ENCODE measurements at regions not wholly inside any gene's neighbourhood (a gene's known extent, or its start where the extent isn't known, plus 50 kb on each side); places are given as distances from the start of the nearest gene placed in this dataset.
"Not testable (repeated sequence)": the region's sequence is repeated elsewhere in the genome, so short reads cannot be mapped to it uniquely, and the experiment has no call there.

DNA sequence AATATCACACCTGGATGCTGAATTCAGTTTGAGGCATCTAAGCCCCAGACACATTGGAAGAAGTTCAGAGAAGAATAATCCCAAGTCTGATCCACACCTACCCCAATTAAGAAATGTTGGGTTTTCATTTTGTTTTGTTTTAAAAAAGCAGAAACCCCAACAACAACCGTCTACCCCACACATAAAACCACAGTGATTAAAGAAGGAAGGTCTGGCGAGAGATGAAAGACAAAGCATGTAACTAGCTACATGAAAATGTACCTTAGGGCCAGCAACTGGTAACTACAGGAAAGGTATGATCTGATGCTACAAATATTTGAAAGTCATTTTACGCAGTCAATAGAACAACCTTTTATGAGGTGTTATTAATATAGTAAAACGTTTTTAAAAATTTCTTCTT, 1112.3 kb downstream of the GATA3 start:
- H3K27ac ChIP-seq (ENCODE audit: low read length), result no peak overlapping the region
- DNase-seq, result no peak
- no peak overlapping the region for H3K4me3 ChIP-seq (ENCODE audit: low read length)
- no peak overlapping the region for H2AFZ ChIP-seq (ENCODE audit: low read length)
- H3K9ac ChIP-seq (ENCODE audit: low read length), result no peak overlapping the region
- H3K9me2 ChIP-seq (replicated peaks; ENCODE audit: insufficient read depth, low read length), result no peaks in the 10 kb centered on the region
- H3K4me2 ChIP-seq (ENCODE audit: low read depth, low read length, poor library complexity, severe bottlenecking), result no peak overlapping the region
- no peaks in the 10 kb centered on the region for H3K79me2 ChIP-seq (ENCODE audit: low read length)
- no peaks in the 10 kb centered on the region for H3K36me3 ChIP-seq (ENCODE audit: insufficient read depth, low read length)
- no peaks in the 10 kb centered on the region for H3K9me3 ChIP-seq (ENCODE audit: low read length)
- H4K20me1 ChIP-seq (ENCODE audit: insufficient read depth, low read depth, low read length), result no peaks in the 10 kb centered on the region
- H3K4me1 ChIP-seq (ENCODE audit: low read length), result no peaks in the 10 kb centered on the region
- 0 out of 2 replicates have a peak, but pooled peaks cover 2% of the 10 kb centered on the region for H3K27me3 ChIP-seq (ENCODE audit: low read length)

DNA sequence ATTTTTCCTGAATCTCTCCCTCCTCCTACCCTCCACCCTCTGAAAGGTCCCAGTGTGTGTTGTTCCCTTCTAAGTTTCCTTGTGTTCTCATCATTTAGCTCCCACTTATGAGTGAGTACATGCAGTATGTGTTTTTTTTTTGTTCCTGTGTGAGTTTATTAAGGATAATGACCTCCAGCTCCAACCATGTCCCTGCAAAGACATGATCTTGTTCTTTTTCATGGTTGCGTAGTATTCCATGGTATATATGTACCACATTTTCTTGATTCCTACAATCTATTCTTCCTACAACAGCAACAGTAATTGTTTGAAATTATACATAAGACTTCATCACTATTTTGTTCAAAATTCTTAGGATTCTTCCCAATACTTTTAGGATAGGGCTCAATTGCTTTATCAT, 1117.8 kb downstream of the GATA3 start:
- Histone ChIP-seq H3K9me3 (ENCODE audit: low read length) (no peaks in the 10 kb centered on the region), H3K27me3 (ENCODE audit: low read length) (no peaks in the 10 kb centered on the region), H3K4me3 (ENCODE audit: low read length) (no peak overlapping the region), H2AFZ (ENCODE audit: low read length) (no peak overlapping the region), H3K4me1 (ENCODE audit: low read length) (no peaks in the 10 kb centered on the region), H4K20me1 (ENCODE audit: insufficient read depth, low read depth, low read length) (no peaks in the 10 kb centered on the region), H3K9me2 (replicated peaks; ENCODE audit: insufficient read depth, low read length) (no peaks in the 10 kb centered on the region), H3K4me2 (ENCODE audit: low read depth, low read length, poor library complexity, severe bottlenecking) (no peak overlapping the region), H3K9ac (ENCODE audit: low read length) (no peak overlapping the region), H3K36me3 (ENCODE audit: insufficient read depth, low read length) (no peaks in the 10 kb centered on the region), H3K79me2 (ENCODE audit: low read length) (no peaks in the 10 kb centered on the region), H3K27ac (ENCODE audit: low read length) (no peak overlapping the region)
- no peak for DNase-seq

DNA sequence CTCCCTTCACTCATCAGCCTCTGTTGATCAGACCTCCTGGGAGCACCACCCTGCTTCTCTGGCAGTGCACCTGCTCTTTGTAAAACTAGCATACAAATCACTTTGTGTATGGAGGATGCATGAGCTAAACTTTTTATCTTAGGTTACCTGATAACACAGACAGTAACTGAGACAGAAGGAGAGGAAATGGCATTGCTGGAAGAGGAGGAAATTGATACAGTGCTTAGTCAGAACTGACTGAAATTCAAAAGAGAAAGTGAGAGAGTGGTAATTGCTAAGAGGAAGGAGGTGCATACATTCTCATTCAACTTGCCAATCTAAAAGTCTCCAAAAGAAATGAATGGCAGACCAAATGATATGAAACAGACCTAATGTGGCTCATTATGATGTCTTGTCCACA, 1120.7 kb downstream of the GATA3 start:
- no peaks in the 10 kb centered on the region for H3K4me1 ChIP-seq (ENCODE audit: low read length)

DNA sequence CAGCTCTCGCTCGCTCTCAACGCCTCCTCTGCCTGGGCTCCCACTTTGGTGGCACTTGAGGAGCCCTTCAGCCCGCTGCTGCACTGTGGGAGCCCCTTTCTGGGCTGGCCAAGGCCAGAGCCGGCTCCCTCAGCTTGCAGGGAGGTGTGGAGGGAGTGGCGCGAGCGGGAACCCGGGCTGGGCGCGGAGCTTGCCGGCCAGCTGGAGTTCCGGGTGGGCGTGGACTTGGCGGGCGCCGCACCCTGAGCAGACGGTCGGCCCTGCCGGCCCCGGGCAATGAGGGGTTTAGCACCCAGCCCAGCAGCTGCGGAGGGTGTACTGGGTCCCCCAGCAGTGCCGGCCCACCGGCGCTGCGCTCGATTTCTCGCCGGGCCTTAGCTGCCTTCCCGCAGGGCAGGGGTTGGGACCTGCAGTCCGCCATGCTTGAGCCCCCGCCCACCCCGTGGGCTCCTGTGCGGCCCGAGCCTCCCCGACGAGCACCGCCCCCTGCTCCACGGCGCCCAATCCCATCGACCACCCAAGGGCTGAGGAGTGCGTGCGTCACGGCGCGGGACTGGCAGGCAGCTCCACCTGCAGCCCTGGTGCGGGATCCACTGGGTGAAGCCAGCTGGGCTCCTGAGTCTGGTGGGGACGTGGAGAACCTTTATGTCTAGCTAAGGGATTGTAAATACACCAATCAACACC, 1128.9 kb downstream of the GATA3 start:
- H3K27ac ChIP-seq (ENCODE audit: low read length); H3K4me2 ChIP-seq (ENCODE audit: low read depth, low read length, poor library complexity, severe bottlenecking); H3K79me2 ChIP-seq (ENCODE audit: low read length); H3K9me2 ChIP-seq (replicated peaks; ENCODE audit: insufficient read depth, low read length); H3K36me3 ChIP-seq (ENCODE audit: insufficient read depth, low read length); H3K4me3 ChIP-seq (ENCODE audit: low read length); DNase-seq; H3K9ac ChIP-seq (ENCODE audit: low read length); H2AFZ ChIP-seq (ENCODE audit: low read length); H3K9me3 ChIP-seq (ENCODE audit: low read length); H3K4me1 ChIP-seq (ENCODE audit: low read length); H3K27me3 ChIP-seq (ENCODE audit: low read length); H4K20me1 ChIP-seq (ENCODE audit: insufficient read depth, low read depth, low read length): not testable (repeated sequence)

More for the DNA sequence above, 1120.7 kb downstream of the GATA3 start:
- H3K4me2 ChIP-seq (ENCODE audit: low read depth, low read length, poor library complexity, severe bottlenecking), result no peak overlapping the region
- H4K20me1 ChIP-seq (ENCODE audit: insufficient read depth, low read depth, low read length), result no peaks in the 10 kb centered on the region
- H3K27ac ChIP-seq (ENCODE audit: low read length), result no peak overlapping the region
- no peaks in the 10 kb centered on the region for H3K79me2 ChIP-seq (ENCODE audit: low read length)
- H3K36me3 ChIP-seq (ENCODE audit: insufficient read depth, low read length), result no peaks in the 10 kb centered on the region
- H3K9me2 ChIP-seq (replicated peaks; ENCODE audit: insufficient read depth, low read length), result no peaks in the 10 kb centered on the region
- H3K27me3 ChIP-seq (ENCODE audit: low read length), result no peaks in the 10 kb centered on the region
- H3K9ac ChIP-seq (ENCODE audit: low read length), result no peak overlapping the region
- no peak overlapping the region for H3K4me3 ChIP-seq (ENCODE audit: low read length)
- H2AFZ ChIP-seq (ENCODE audit: low read length), result no peak overlapping the region
- no peak for DNase-seq
- H3K9me3 ChIP-seq (ENCODE audit: low read length), result no peaks in the 10 kb centered on the region

DNA sequence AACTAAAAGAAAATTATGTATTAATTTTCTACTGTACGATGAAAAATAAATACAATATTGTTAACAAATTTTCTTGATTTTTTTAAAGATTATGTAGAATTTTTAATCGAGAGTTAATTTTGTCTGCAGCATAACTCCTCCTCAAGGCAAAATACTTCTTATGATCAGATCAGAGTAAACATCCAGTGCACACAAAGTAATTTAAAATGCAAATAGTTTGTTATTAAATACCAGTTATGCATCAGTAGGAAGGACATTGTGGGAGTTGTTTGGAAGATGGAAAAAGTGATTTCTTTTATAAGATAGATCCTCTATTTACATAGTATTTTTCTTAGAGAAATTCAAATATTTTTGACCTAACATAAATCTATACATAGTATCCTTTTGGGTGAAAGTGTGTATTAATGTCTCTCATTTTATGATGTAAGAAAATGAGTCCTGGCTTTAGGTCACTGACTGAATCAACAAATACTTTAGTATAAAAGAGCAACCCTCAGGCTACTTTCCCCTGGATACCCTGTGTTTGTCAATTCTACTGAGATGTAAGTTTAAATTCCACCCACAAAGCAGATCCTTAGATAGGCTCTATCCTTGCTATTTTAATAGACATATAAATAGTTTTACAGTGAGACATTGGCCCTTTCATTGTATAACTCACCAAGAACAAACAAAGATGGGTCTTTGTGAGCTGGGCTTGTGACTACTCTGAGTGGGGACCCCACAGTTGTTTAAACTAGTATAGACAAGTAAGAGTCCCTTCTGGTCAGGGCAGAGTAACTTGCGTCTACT, 1133.7 kb downstream of the GATA3 start:
- Histone ChIP-seq H3K4me2 (ENCODE audit: low read depth, low read length, poor library complexity, severe bottlenecking) (no peak overlapping the region), H4K20me1 (ENCODE audit: insufficient read depth, low read depth, low read length) (no peaks in the 10 kb centered on the region), H3K9ac (ENCODE audit: low read length) (no peak overlapping the region), H3K4me1 (ENCODE audit: low read length) (no peaks in the 10 kb centered on the region), H3K9me2 (replicated peaks; ENCODE audit: insufficient read depth, low read length) (no peaks in the 10 kb centered on the region), H3K36me3 (ENCODE audit: insufficient read depth, low read length) (no peaks in the 10 kb centered on the region), H2AFZ (ENCODE audit: low read length) (no peak overlapping the region), H3K79me2 (ENCODE audit: low read length) (no peaks in the 10 kb centered on the region), H3K9me3 (ENCODE audit: low read length) (no peaks in the 10 kb centered on the region), H3K4me3 (ENCODE audit: low read length) (no peak overlapping the region), H3K27ac (ENCODE audit: low read length) (no peak overlapping the region), H3K27me3 (ENCODE audit: low read length) (no peaks in the 10 kb centered on the region)
- DNase-seq, result no peak

DNA sequence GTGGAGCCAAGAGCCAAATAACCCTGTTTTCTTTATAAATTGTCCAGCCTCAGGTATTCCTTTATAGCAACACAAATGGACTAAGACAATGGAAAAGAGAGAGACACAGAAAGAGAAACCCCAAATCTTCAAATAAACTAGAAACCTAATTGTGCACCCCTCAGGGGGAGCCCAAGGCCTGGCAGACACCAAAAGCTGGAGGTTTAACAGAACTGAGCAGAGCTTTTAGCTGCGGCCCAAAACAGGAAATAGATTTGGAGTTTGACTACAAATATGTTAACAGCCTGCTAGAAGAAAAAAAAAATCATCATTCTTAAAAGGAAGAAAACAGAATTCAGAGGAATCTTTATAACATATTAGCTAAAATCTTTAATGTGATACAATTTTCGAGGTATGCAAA, 1135.0 kb downstream of the GATA3 start:
- no peaks in the 10 kb centered on the region for H3K4me1 ChIP-seq (ENCODE audit: low read length)
- no peak overlapping the region for H3K4me2 ChIP-seq (ENCODE audit: low read depth, low read length, poor library complexity, severe bottlenecking)
- H4K20me1 ChIP-seq (ENCODE audit: insufficient read depth, low read depth, low read length), result no peaks in the 10 kb centered on the region
- no peak overlapping the region for H3K4me3 ChIP-seq (ENCODE audit: low read length)
- H3K9ac ChIP-seq (ENCODE audit: low read length), result no peak overlapping the region
- H3K9me2 ChIP-seq (replicated peaks; ENCODE audit: insufficient read depth, low read length), result no peaks in the 10 kb centered on the region
- no peak overlapping the region for H2AFZ ChIP-seq (ENCODE audit: low read length)
- DNase-seq, result no peak
- H3K27me3 ChIP-seq (ENCODE audit: low read length), result no peaks in the 10 kb centered on the region
- H3K27ac ChIP-seq (ENCODE audit: low read length), result no peak overlapping the region
- H3K79me2 ChIP-seq (ENCODE audit: low read length), result no peaks in the 10 kb centered on the region
- H3K9me3 ChIP-seq (ENCODE audit: low read length), result no peaks in the 10 kb centered on the region
- no peaks in the 10 kb centered on the region for H3K36me3 ChIP-seq (ENCODE audit: insufficient read depth, low read length)

DNA sequence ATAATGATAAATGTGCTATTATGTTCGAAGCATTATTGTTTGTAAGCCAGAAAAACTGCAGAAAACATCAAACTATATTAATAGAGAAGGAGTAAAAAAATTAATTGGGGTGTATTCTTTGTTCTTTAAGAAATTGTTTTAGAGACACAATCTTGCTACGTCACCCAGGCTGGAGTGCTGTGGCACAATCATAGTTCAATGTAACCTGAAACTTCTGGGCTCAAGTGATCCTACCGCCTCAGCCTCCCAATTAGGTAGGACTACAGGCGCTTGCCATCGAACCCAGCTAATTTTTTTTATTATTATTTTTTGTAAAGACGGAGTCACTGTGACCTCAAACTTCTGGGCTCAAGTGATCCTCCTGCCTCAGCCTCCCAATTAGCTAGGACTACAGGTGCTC, 1138.6 kb downstream of the GATA3 start:
- H4K20me1 ChIP-seq (ENCODE audit: insufficient read depth, low read depth, low read length), result no peaks in the 10 kb centered on the region
- no peaks in the 10 kb centered on the region for H3K79me2 ChIP-seq (ENCODE audit: low read length)
- no peaks in the 10 kb centered on the region for H3K9me3 ChIP-seq (ENCODE audit: low read length)
- no peak overlapping the region for H3K4me3 ChIP-seq (ENCODE audit: low read length)
- no peak for DNase-seq
- no peak overlapping the region for H2AFZ ChIP-seq (ENCODE audit: low read length)
- H3K4me2 ChIP-seq (ENCODE audit: low read depth, low read length, poor library complexity, severe bottlenecking), result no peak overlapping the region
- no peaks in the 10 kb centered on the region for H3K4me1 ChIP-seq (ENCODE audit: low read length)
- no peak overlapping the region for H3K27ac ChIP-seq (ENCODE audit: low read length)
- H3K9me2 ChIP-seq (replicated peaks; ENCODE audit: insufficient read depth, low read length), result no peaks in the 10 kb centered on the region
- no peak overlapping the region for H3K9ac ChIP-seq (ENCODE audit: low read length)
- H3K27me3 ChIP-seq (ENCODE audit: low read length), result no peaks in the 10 kb centered on the region
- no peaks in the 10 kb centered on the region for H3K36me3 ChIP-seq (ENCODE audit: insufficient read depth, low read length)

DNA sequence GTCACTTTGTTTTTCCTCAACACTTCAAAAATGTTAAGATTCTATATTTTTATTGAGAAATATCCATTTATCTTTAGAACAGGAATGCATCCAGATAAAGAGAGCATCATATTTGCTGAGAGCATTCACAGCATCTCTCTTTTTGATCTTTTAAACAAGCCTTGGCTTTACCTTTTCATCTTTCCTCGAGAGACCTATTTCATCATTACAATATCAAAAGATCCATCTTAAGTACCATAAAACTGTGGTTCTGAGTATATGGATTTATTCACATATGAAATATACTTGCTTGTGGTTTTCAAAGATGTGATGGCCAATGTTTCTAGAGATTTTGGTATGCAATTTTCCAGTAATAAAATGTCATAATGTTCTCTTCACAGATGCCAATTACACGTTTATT, 1140.9 kb downstream of the GATA3 start:
- DNase-seq, result no peak
- Histone ChIP-seq H3K4me2 (ENCODE audit: low read depth, low read length, poor library complexity, severe bottlenecking) (no peak overlapping the region), H3K9me3 (ENCODE audit: low read length) (no peaks in the 10 kb centered on the region), H3K9ac (ENCODE audit: low read length) (no peak overlapping the region), H3K4me3 (ENCODE audit: low read length) (no peak overlapping the region), H3K27ac (ENCODE audit: low read length) (no peak overlapping the region), H3K9me2 (replicated peaks; ENCODE audit: insufficient read depth, low read length) (no peaks in the 10 kb centered on the region), H4K20me1 (ENCODE audit: insufficient read depth, low read depth, low read length) (no peaks in the 10 kb centered on the region), H3K79me2 (ENCODE audit: low read length) (no peaks in the 10 kb centered on the region), H3K36me3 (ENCODE audit: insufficient read depth, low read length) (no peaks in the 10 kb centered on the region), H3K4me1 (ENCODE audit: low read length) (no peaks in the 10 kb centered on the region), H3K27me3 (ENCODE audit: low read length) (no peaks in the 10 kb centered on the region), H2AFZ (ENCODE audit: low read length) (no peak overlapping the region)

All from Karpas-422 (cell line).